ENCODE measurements at regions not wholly inside any gene's neighbourhood (a gene's known extent, or its start where the extent isn't known, plus 50 kb on each side); places are given as distances from the start of the nearest gene placed in this dataset.

- no peaks in the 10 kb centered on the region for H3K36me3 ChIP-seq (ENCODE audit: low read depth)
- H3K4me3 ChIP-seq (ENCODE audit: severe bottlenecking), result no peak overlapping the region
- H3K27ac ChIP-seq (ENCODE audit: poor library complexity, severe bottlenecking), result no peak overlapping the region
- H3K9me3 ChIP-seq (ENCODE audit: severe bottlenecking), result no peaks in the 10 kb centered on the region
- DNase-seq (ENCODE audit: low spot score) (no peak), ATAC-seq (ENCODE audit: low read depth) (no peak)
- no peaks in the 10 kb centered on the region for H3K4me1 ChIP-seq (ENCODE audit: insufficient read depth, poor library complexity, severe bottlenecking)
- no peak for TF ChIP-seq CTCF (IDR thresholded peaks at IDR 0.05; ENCODE audit: poor library complexity, severe bottlenecking)
- H3K27me3 ChIP-seq (ENCODE audit: insufficient read depth, poor library complexity, severe bottlenecking), result peaks cover 28% of the 10 kb centered on the region
Measured at GRCh38 chr16:73669535-73670274, 621.8 kb upstream of the ZFHX3 start.

GRCh38 chr16:73663720-73664119 is 615.8 kb upstream of the ZFHX3 start:
- no peak overlapping the region for H3K4me3 ChIP-seq (ENCODE audit: severe bottlenecking)
- H3K27me3 ChIP-seq (ENCODE audit: insufficient read depth, poor library complexity, severe bottlenecking), result peaks cover 41% of the 10 kb centered on the region
- no peak for TF ChIP-seq CTCF (IDR thresholded peaks at IDR 0.05; ENCODE audit: poor library complexity, severe bottlenecking)

GRCh38 chr16:73636196-73636595 is 588.3 kb upstream of the ZFHX3 start:
- no peak for ATAC-seq (ENCODE audit: low read depth)
- Histone ChIP-seq H3K27ac (ENCODE audit: poor library complexity, severe bottlenecking) (no peak overlapping the region), H3K27me3 (ENCODE audit: insufficient read depth, poor library complexity, severe bottlenecking) (peaks cover 2% of the 10 kb centered on the region), H3K36me3 (ENCODE audit: low read depth) (no peaks in the 10 kb centered on the region), H3K4me1 (ENCODE audit: insufficient read depth, poor library complexity, severe bottlenecking) (no peaks in the 10 kb centered on the region), H3K4me3 (ENCODE audit: severe bottlenecking) (no peak overlapping the region), H3K9me3 (ENCODE audit: severe bottlenecking) (no peaks in the 10 kb centered on the region)
- TF ChIP-seq CTCF (IDR thresholded peaks at IDR 0.05; ENCODE audit: poor library complexity, severe bottlenecking), result no peak
- no peak for DNase-seq (ENCODE audit: low spot score)

More at GRCh38 chr16:73663720-73664119, 615.8 kb upstream of the ZFHX3 start:
- Histone ChIP-seq H3K27ac (ENCODE audit: poor library complexity, severe bottlenecking) (no peak overlapping the region), H3K36me3 (ENCODE audit: low read depth) (no peaks in the 10 kb centered on the region), H3K9me3 (ENCODE audit: severe bottlenecking) (no peaks in the 10 kb centered on the region), H3K4me1 (ENCODE audit: insufficient read depth, poor library complexity, severe bottlenecking) (no peaks in the 10 kb centered on the region)
- ATAC-seq (ENCODE audit: low read depth) (no peak), DNase-seq (ENCODE audit: low spot score) (no peak)

- Histone ChIP-seq H3K9me3 (ENCODE audit: severe bottlenecking) (no peaks in the 10 kb centered on the region), H3K27ac (ENCODE audit: poor library complexity, severe bottlenecking) (no peak overlapping the region), H3K4me1 (ENCODE audit: insufficient read depth, poor library complexity, severe bottlenecking) (no peaks in the 10 kb centered on the region), H3K4me3 (ENCODE audit: severe bottlenecking) (no peak overlapping the region), H3K27me3 (ENCODE audit: insufficient read depth, poor library complexity, severe bottlenecking) (peaks cover 38% of the 10 kb centered on the region), H3K36me3 (ENCODE audit: low read depth) (no peaks in the 10 kb centered on the region)
- no peak for TF ChIP-seq CTCF (IDR thresholded peaks at IDR 0.05; ENCODE audit: poor library complexity, severe bottlenecking)
- DNase-seq (ENCODE audit: low spot score) (no peak), ATAC-seq (ENCODE audit: low read depth) (no peak)
Measured at GRCh38 chr16:73629011-73629410, 581.1 kb upstream of the ZFHX3 start.

- no peak for ATAC-seq (ENCODE audit: low read depth)
- Histone ChIP-seq H3K9me3 (ENCODE audit: severe bottlenecking) (no peaks in the 10 kb centered on the region), H3K27ac (ENCODE audit: poor library complexity, severe bottlenecking) (no peak overlapping the region), H3K27me3 (ENCODE audit: insufficient read depth, poor library complexity, severe bottlenecking) (peaks cover 69% of the 10 kb centered on the region), H3K4me3 (ENCODE audit: severe bottlenecking) (no peak overlapping the region), H3K4me1 (ENCODE audit: insufficient read depth, poor library complexity, severe bottlenecking) (no peaks in the 10 kb centered on the region), H3K36me3 (ENCODE audit: low read depth) (no peaks in the 10 kb centered on the region)
- no peak for DNase-seq (ENCODE audit: low spot score)
- TF ChIP-seq CTCF (IDR thresholded peaks at IDR 0.05; ENCODE audit: poor library complexity, severe bottlenecking), result no peak
Measured at GRCh38 chr16:73617738-73618137, 569.8 kb upstream of the ZFHX3 start.
